ENCODE measurements at regions not wholly inside any gene's neighbourhood (a gene's known extent, or its start where the extent isn't known, plus 50 kb on each side); places are given as distances from the start of the nearest gene placed in this dataset.

- H3K36me3 ChIP-seq = no peaks in the 10 kb centered on the region
- intact Hi-C loops (cut with DNase I; ENCODE audit: low total_unique reads) = no loop called here
Observed at GRCh38 chr6:166877906-166878305, 78.4 kb downstream of the RNASET2 start.

GRCh38 chr6:166877349-166877748 lies 79.0 kb downstream of the RNASET2 start:
- DNase-seq = no peak
- H3K27ac ChIP-seq = no peak overlapping the region
- intact Hi-C loops (cut with DNase I; ENCODE audit: low total_unique reads) = no loop called here
- no peaks in the 10 kb centered on the region for H3K36me3 ChIP-seq
- H3K27me3 ChIP-seq = no peaks in the 10 kb centered on the region
- no peak overlapping the region for H3K4me3 ChIP-seq
- no peaks in the 10 kb centered on the region for H3K4me1 ChIP-seq
- no peaks in the 10 kb centered on the region for H3K9me3 ChIP-seq
- no peak for TF ChIP-seq POLR2A (IDR thresholded peaks at IDR 0.05)
- no peak for TF ChIP-seq CTCF (IDR thresholded peaks at IDR 0.05)

More at GRCh38 chr6:166877906-166878305, 78.4 kb downstream of the RNASET2 start:
- H3K27ac ChIP-seq = no peak overlapping the region
- no peak overlapping the region for H3K4me3 ChIP-seq
- H3K4me1 ChIP-seq = no peaks in the 10 kb centered on the region
- H3K27me3 ChIP-seq = no peaks in the 10 kb centered on the region
- DNase-seq = no peak
- no peak for TF ChIP-seq CTCF (IDR thresholded peaks at IDR 0.05)
- TF ChIP-seq POLR2A (IDR thresholded peaks at IDR 0.05) = no peak
- no peaks in the 10 kb centered on the region for H3K9me3 ChIP-seq

- intact Hi-C loops (cut with DNase I; ENCODE audit: low total_unique reads) = no loop called here
Observed at GRCh38 chr6:166872531-166873009, 83.8 kb downstream of the RNASET2 start.

GRCh38 chr6:166870602-166871208 lies 85.6 kb downstream of the RNASET2 start:
- no peak for DNase-seq
- H3K36me3 ChIP-seq = no peaks in the 10 kb centered on the region
- no peaks in the 10 kb centered on the region for H3K27me3 ChIP-seq
- no peaks in the 10 kb centered on the region for H3K9me3 ChIP-seq
- intact Hi-C loops (cut with DNase I; ENCODE audit: low total_unique reads) = no loop called here
- no peak overlapping the region for H3K27ac ChIP-seq
- no peaks in the 10 kb centered on the region for H3K4me1 ChIP-seq
- TF ChIP-seq CTCF (IDR thresholded peaks at IDR 0.05) (no peak), POLR2A (IDR thresholded peaks at IDR 0.05) (no peak)
- no peak overlapping the region for H3K4me3 ChIP-seq

More at GRCh38 chr6:166872531-166873009, 83.8 kb downstream of the RNASET2 start:
- TF ChIP-seq POLR2A (IDR thresholded peaks at IDR 0.05) (no peak), CTCF (IDR thresholded peaks at IDR 0.05) (no peak)
- H3K27me3 ChIP-seq = no peaks in the 10 kb centered on the region
- H3K27ac ChIP-seq = no peak overlapping the region
- no peaks in the 10 kb centered on the region for H3K36me3 ChIP-seq
- no peak for DNase-seq
- no peak overlapping the region for H3K4me3 ChIP-seq
- H3K9me3 ChIP-seq = no peaks in the 10 kb centered on the region
- H3K4me1 ChIP-seq = no peaks in the 10 kb centered on the region

GRCh38 chr6:166866839-166867637 lies 89.3 kb downstream of the RNASET2 start:
- Histone ChIP-seq H3K9me3 (no peaks in the 10 kb centered on the region), H3K27ac (no peak overlapping the region), H3K27me3 (no peaks in the 10 kb centered on the region), H3K4me1 (peaks cover 0 to 2% of the 10 kb centered on the region in 2 donors), H3K4me3 (no peak overlapping the region), H3K36me3 (no peaks in the 10 kb centered on the region)
- TF ChIP-seq POLR2A (IDR thresholded peaks at IDR 0.05) = no peak
- TF ChIP-seq CTCF (IDR thresholded peaks at IDR 0.05) = no peak
- intact Hi-C loops (cut with DNase I; ENCODE audit: low total_unique reads) = no loop called here
- DNase-seq = no peak
